Caco-2 (cell line): ENCODE measurements at regions not wholly inside any gene's neighbourhood (a gene's known extent, or its start where the extent isn't known, plus 50 kb on each side); places are given as distances from the start of the nearest gene placed in this dataset.
A peak's percentile ranks its signal among the peaks of the same experiment; 100 is the strongest.

ENCODE experiments used
- BruUV-seq: library from RNA; stranded (reverse); fragments of 400-500 nt; replicated peaks from 2 replicates; lab custom pipeline; 2021; lab: Mats Ljungman, UMichigan
- CTCF ChIA-PET: fragments of 300-600 bp; sonication (Branson Sonifier 250); formaldehyde crosslinking; loops from one replicate; lab custom pipeline; 2022; ENCODE audit warnings: antibody characterized with exemption; lab: Charles Lee
- POLR2A ChIA-PET: fragments of 300-600 bp; sonication (Branson Sonifier 250); formaldehyde crosslinking; loops from one replicate; lab custom pipeline; 2022; ENCODE audit warnings: antibody characterized with exemption; lab: Charles Lee
- DNase-seq, 2 experiments: peaks; one replicate each; pipeline versions ENCODE4 v3.0.0 to v3.0.0-alpha.2; 2020 to 2022
- H3K27me3 ChIP-seq: replicated peaks from 2 replicates; pipeline ENCODE4 v1.6.0; 2011; ENCODE audit warnings: low read length; ENCODE audit not compliant: control insufficient read depth, insufficient read depth
- H3K36me3 ChIP-seq: 2 replicates; pipeline ENCODE4 v1.5.1; 2011; ENCODE audit warnings: low read length; ENCODE audit not compliant: control insufficient read depth, insufficient read depth
- H3K4me1 ChIP-seq: fragments of 250-450 bp; sonication (Bioruptor Pico); 2 replicates; pipeline ENCODE4 v1.5.1; 2020; ENCODE audit warnings: mild to moderate bottlenecking
- H3K4me3 ChIP-seq: 2 replicates; pipeline ENCODE4 v1.5.1; 2011; ENCODE audit warnings: low read depth, mild to moderate bottlenecking, control low read depth, low read length
- H3K9me3 ChIP-seq: fragments of 250-450 bp; sonication (Bioruptor Pico); 2 replicates; pipeline ENCODE4 v1.5.1; 2020; ENCODE audit warnings: mild to moderate bottlenecking, moderate library complexity
- H3K27ac Mint-ChIP-seq: one replicate; pipeline ENCODE4 v1.8.0; 2022; ENCODE audit warnings: mixed read lengths; ENCODE audit not compliant: unreplicated experiment
- H3K27me3 Mint-ChIP-seq: one replicate; pipeline ENCODE4 v1.8.0; 2022; ENCODE audit warnings: mixed read lengths; ENCODE audit not compliant: insufficient read depth, unreplicated experiment
- H3K36me3 Mint-ChIP-seq: one replicate; pipeline ENCODE4 v1.8.0; 2022; ENCODE audit warnings: mild to moderate bottlenecking, mixed read lengths; ENCODE audit not compliant: insufficient read depth, unreplicated experiment
- H3K4me1 Mint-ChIP-seq: one replicate; pipeline ENCODE4 v1.8.0; 2022; ENCODE audit warnings: low read depth, mixed read lengths; ENCODE audit not compliant: unreplicated experiment
- H3K4me3 Mint-ChIP-seq: one replicate; pipeline ENCODE4 v1.8.0; 2022; ENCODE audit warnings: mild to moderate bottlenecking, moderate library complexity, mixed read lengths; ENCODE audit not compliant: unreplicated experiment
- H3K9me3 Mint-ChIP-seq: one replicate; pipeline ENCODE4 v1.8.0; 2022; ENCODE audit warnings: mixed read lengths; ENCODE audit not compliant: unreplicated experiment
- intact Hi-C: fragments of 100-400 bp; cut with micrococcal nuclease; formaldehyde crosslinking; loops from one replicate; pipeline ENCODE4 v1.10.0; 2022; ENCODE audit not compliant: unreplicated experiment
- TF ChIP-seq, protein P1 (sequence below), 2 experiments: fragments of 200-600 bp in 1 of 2; IDR thresholded peaks; 1 replicate in 1 of 2; 2 replicates in 1 of 2; pipeline versions ENCODE4 v1.5.1 to v1.8.0; 2011 to 2022; ENCODE audit warnings: antibody characterized with exemption in 1 of 2, control low read depth in 1 of 2, inconsistent platforms in 1 of 2, low read depth in 1 of 2, low read length in 1 of 2, mild to moderate bottlenecking in 1 of 2, moderate library complexity in 1 of 2; ENCODE audit not compliant: insufficient read depth in 1 of 2, severe bottlenecking in 1 of 2, unreplicated experiment in 1 of 2

- Mint-ChIP-seq H3K9me3 (peaks cover 9% of the 10 kb centered on the region), H3K27ac (no peak overlapping the region), H3K36me3 (no peaks in the 10 kb centered on the region), H3K4me3 (no peak overlapping the region), H3K4me1 (peaks cover 23% of the 10 kb centered on the region), H3K27me3 (no peaks in the 10 kb centered on the region)
- ChIA-PET CTCF (no interaction called here), POLR2A (no interaction called here)
- intact Hi-C loops = no loop called here
- peaks cover 18% of the 10 kb centered on the region for H3K4me1 ChIP-seq
- no peak overlapping the region for H3K4me3 ChIP-seq
- BruUV-seq = no TSS peak
- no peaks in the 10 kb centered on the region for H3K27me3 ChIP-seq
- DNase-seq = no peak
- TF ChIP-seq, protein P1, sequence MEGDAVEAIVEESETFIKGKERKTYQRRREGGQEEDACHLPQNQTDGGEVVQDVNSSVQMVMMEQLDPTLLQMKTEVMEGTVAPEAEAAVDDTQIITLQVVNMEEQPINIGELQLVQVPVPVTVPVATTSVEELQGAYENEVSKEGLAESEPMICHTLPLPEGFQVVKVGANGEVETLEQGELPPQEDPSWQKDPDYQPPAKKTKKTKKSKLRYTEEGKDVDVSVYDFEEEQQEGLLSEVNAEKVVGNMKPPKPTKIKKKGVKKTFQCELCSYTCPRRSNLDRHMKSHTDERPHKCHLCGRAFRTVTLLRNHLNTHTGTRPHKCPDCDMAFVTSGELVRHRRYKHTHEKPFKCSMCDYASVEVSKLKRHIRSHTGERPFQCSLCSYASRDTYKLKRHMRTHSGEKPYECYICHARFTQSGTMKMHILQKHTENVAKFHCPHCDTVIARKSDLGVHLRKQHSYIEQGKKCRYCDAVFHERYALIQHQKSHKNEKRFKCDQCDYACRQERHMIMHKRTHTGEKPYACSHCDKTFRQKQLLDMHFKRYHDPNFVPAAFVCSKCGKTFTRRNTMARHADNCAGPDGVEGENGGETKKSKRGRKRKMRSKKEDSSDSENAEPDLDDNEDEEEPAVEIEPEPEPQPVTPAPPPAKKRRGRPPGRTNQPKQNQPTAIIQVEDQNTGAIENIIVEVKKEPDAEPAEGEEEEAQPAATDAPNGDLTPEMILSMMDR (IDR thresholded peaks at IDR 0.05; ENCODE audit: insufficient read depth in 1 of 2, low read depth in 1 of 2, low read length in 1 of 2, severe bottlenecking in 1 of 2, unreplicated experiment in 1 of 2) = no peak
- H3K9me3 ChIP-seq = no peaks in the 10 kb centered on the region
- H3K36me3 ChIP-seq = no peaks in the 10 kb centered on the region; the same call in 1 of the 2 replicates
Measured at GRCh38 chr2:204333861-204334260, 211.4 kb upstream of the PARD3B start.

DNA sequence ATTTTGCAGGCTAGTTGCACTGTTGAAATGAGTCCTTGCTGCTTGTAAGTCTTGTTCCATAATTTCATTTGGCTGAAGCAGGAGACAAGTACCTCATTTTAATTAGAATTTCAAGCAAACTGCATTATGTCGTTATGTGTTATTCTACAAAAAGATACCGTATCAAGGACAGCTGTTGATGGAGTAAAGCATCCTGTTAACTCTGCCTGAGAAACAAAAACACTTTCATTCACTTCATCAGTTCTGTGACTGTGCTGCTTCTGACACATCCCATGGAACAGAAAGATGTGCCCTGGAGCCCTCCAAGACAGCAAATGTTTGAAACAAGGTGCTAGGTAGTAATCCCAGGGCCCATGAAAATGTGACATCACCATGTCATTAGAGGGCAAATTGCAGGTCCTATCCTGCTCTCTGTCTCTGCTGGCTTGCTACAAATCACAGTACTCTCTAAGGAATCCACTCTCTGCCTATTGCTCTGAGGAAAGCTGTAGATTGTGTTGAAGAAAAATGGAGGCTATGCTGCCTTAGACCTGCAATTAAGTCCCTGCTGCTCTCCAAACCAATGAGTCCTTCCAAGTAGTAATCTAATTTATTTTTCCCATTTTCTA lies 209.7 kb upstream of the PARD3B start:
- Mint-ChIP-seq H3K36me3 (peaks cover 9% of the 10 kb centered on the region), H3K27me3 (no peaks in the 10 kb centered on the region), H3K4me3 (no peak overlapping the region), H3K4me1 (peaks cover 29% of the 10 kb centered on the region), H3K27ac (no peak overlapping the region), H3K9me3 (peaks cover 12% of the 10 kb centered on the region)
- H3K4me3 ChIP-seq = no peak overlapping the region
- no peaks in the 10 kb centered on the region; the same call in 1 of the 2 replicates for H3K36me3 ChIP-seq
- POLR2A ChIA-PET = no interaction called here
- TF ChIP-seq, protein P1 (IDR thresholded peaks at IDR 0.05; ENCODE audit: insufficient read depth in 1 of 2, low read depth in 1 of 2, low read length in 1 of 2, severe bottlenecking in 1 of 2, unreplicated experiment in 1 of 2) = no peak
- no TSS peak for BruUV-seq
- peaks cover 29% of the 10 kb centered on the region for H3K4me1 ChIP-seq
- CTCF ChIA-PET = no interaction called here
- intact Hi-C loops = no loop called here
- H3K27me3 ChIP-seq = no peaks in the 10 kb centered on the region
- H3K9me3 ChIP-seq = peaks cover under 1% of the 10 kb centered on the region; the same call in 1 of the 2 replicates
- no peak for DNase-seq

- Mint-ChIP-seq H3K27ac (peak overlapping the region; percentile 39), H3K4me1 (peaks cover 35% of the 10 kb centered on the region), H3K27me3 (no peaks in the 10 kb centered on the region), H3K4me3 (no peak overlapping the region), H3K9me3 (peaks cover 19% of the 10 kb centered on the region), H3K36me3 (peaks cover 9% of the 10 kb centered on the region)
- CTCF ChIA-PET = no interaction called here
- peaks cover 34% of the 10 kb centered on the region for H3K4me1 ChIP-seq
- POLR2A ChIA-PET = no interaction called here
- TF ChIP-seq, protein P1 (IDR thresholded peaks at IDR 0.05; ENCODE audit: insufficient read depth in 1 of 2, low read depth in 1 of 2, low read length in 1 of 2, severe bottlenecking in 1 of 2, unreplicated experiment in 1 of 2) = no peak
- H3K4me3 ChIP-seq = no peak overlapping the region
- H3K27me3 ChIP-seq = no peaks in the 10 kb centered on the region
- intact Hi-C loops = no loop called here
- BruUV-seq = no TSS peak
- DNase-seq = no peak
- no peaks in the 10 kb centered on the region; the same call in 1 of the 2 replicates for H3K36me3 ChIP-seq
- H3K9me3 ChIP-seq = peaks cover 8% of the 10 kb centered on the region
Measured at GRCh38 chr2:204336153-204336744, 209.0 kb upstream of the PARD3B start.
